Trophoblast cell (in vitro differentiated cells and primary cell): ENCODE measurements at regions not wholly inside any gene's neighbourhood (a gene's known extent, or its start where the extent isn't known, plus 50 kb on each side); places are given as distances from the start of the nearest gene placed in this dataset.
"Not testable (repeated sequence)": the region's sequence is repeated elsewhere in the genome, so short reads cannot be mapped to it uniquely, and the experiment has no call there.

Experiments used
- DNase-seq, 2 donors: peaks; one replicate each; pipeline ENCODE4 v3.0.0-alpha.2; 2016
- H2AFZ ChIP-seq: 2 replicates; pipeline ENCODE4 v1.6.1; 2013; ENCODE audit warnings: low read length, moderate library complexity, mild to moderate bottlenecking; ENCODE audit not compliant: insufficient read depth, poor library complexity
- H2AK5ac ChIP-seq: 2 replicates; pipeline ENCODE4 v1.6.1; 2013; ENCODE audit warnings: mild to moderate bottlenecking, low read length
- H2BK120ac ChIP-seq: 2 replicates; pipeline ENCODE4 v1.6.1; 2013; ENCODE audit warnings: low read length, mild to moderate bottlenecking, moderate library complexity; ENCODE audit not compliant: insufficient read depth, poor library complexity
- H2BK12ac ChIP-seq: 2 replicates; pipeline ENCODE4 v1.6.1; 2013; ENCODE audit warnings: mild to moderate bottlenecking, low read length, moderate library complexity
- H2BK5ac ChIP-seq: 2 replicates; pipeline ENCODE4 v1.6.1; 2013; ENCODE audit warnings: low read length, low read depth, moderate library complexity, mild to moderate bottlenecking; ENCODE audit not compliant: poor library complexity
- H3K14ac ChIP-seq: 2 replicates; pipeline ENCODE4 v1.6.1; 2013; ENCODE audit warnings: mild to moderate bottlenecking, low read length
- H3K18ac ChIP-seq: 2 replicates; pipeline ENCODE4 v1.6.1; 2013; ENCODE audit warnings: mild to moderate bottlenecking, low read length
- H3K23ac ChIP-seq: 2 replicates; pipeline ENCODE4 v1.6.1; 2013; ENCODE audit warnings: low read length
- H3K27ac ChIP-seq: 2 replicates; pipeline ENCODE4 v1.5.1; 2013; ENCODE audit warnings: low read depth, mild to moderate bottlenecking, inconsistent platforms, low read length, moderate library complexity
- H3K27me3 ChIP-seq: 2 replicates; pipeline ENCODE4 v1.6.1; 2013; ENCODE audit warnings: inconsistent platforms, mild to moderate bottlenecking, low read length, moderate library complexity; ENCODE audit not compliant: insufficient read depth
- H3K36me3 ChIP-seq, 2 experiments: 1 replicate in 1 of 2; 2 replicates in 1 of 2; pipeline ENCODE4 v1.6.1; 2013; ENCODE audit warnings: low read length in 2 of 2, mild to moderate bottlenecking in 2 of 2, moderate library complexity in 1 of 2; ENCODE audit not compliant: insufficient read depth in 2 of 2, control insufficient read depth in 1 of 2
- H3K4ac ChIP-seq: 2 replicates; pipeline ENCODE4 v1.6.1; 2013; ENCODE audit warnings: low read depth, mild to moderate bottlenecking, low read length, moderate library complexity
- H3K4me1 ChIP-seq, 2 experiments: 1 replicate in 1 of 2; 2 replicates in 1 of 2; pipeline ENCODE4 v1.6.1; 2013; ENCODE audit warnings: low read length in 2 of 2, mild to moderate bottlenecking in 2 of 2, moderate library complexity in 1 of 2; ENCODE audit not compliant: insufficient read depth in 2 of 2, control insufficient read depth in 1 of 2
- H3K4me2 ChIP-seq: 2 replicates; pipeline ENCODE4 v1.6.1; 2013; ENCODE audit warnings: inconsistent platforms, mild to moderate bottlenecking, low read length, moderate library complexity
- H3K4me3 ChIP-seq: 2 replicates; pipeline ENCODE4 v1.5.1; 2013; ENCODE audit warnings: mild to moderate bottlenecking, low read depth, low read length, inconsistent platforms
- H3K79me1 ChIP-seq: one replicate; pipeline ENCODE4 v1.6.1; 2013; ENCODE audit warnings: low read length
- H3K79me2 ChIP-seq: 2 replicates; pipeline ENCODE4 v1.6.1; 2013; ENCODE audit warnings: low read length, mild to moderate bottlenecking; ENCODE audit not compliant: control insufficient read depth, insufficient read depth, poor library complexity
- H3K9ac ChIP-seq: 2 replicates; pipeline ENCODE4 v1.6.1; 2013; ENCODE audit warnings: mild to moderate bottlenecking, low read length
- H3K9me3 ChIP-seq: 2 replicates; pipeline ENCODE4 v1.6.1; 2013; ENCODE audit warnings: low read depth, mild to moderate bottlenecking, control low read depth, inconsistent platforms, low read length; ENCODE audit not compliant: insufficient read depth
- H4K12ac ChIP-seq: 2 replicates; pipeline ENCODE4 v1.6.1; 2013; ENCODE audit warnings: low read depth, mild to moderate bottlenecking, low read length, moderate library complexity
- H4K8ac ChIP-seq: 2 replicates; pipeline ENCODE4 v1.6.1; 2013; ENCODE audit warnings: low read depth, mild to moderate bottlenecking, low read length, moderate library complexity
- H4K91ac ChIP-seq: one replicate; pipeline ENCODE4 v1.6.1; 2013; ENCODE audit warnings: low read depth, mild to moderate bottlenecking, low read length, moderate library complexity
- WGBS: extraction: QIAGEN DNeasy Blood & Tissue Kit; methylation state at CpG from one replicate; pipeline ENCODE4 v1.1.7; 2013; ENCODE audit warnings: missing lambda C conversion rate; ENCODE audit not compliant: insufficient read length, insufficient coverage; ENCODE audit errors: extremely low coverage; 5-methylcytosine and 5-hydroxymethylcytosine counted together

- H3K4ac ChIP-seq = no peak overlapping the region
- no peak overlapping the region for H2AFZ ChIP-seq
- H4K12ac ChIP-seq = no peak overlapping the region
- no peaks in the 10 kb centered on the region for H3K9me3 ChIP-seq
- no CpG with 5 or more reads among the region's 1 CpG for WGBS
- DNase-seq = no peak
- no peaks in the 10 kb centered on the region for H3K79me1 ChIP-seq
- no peak overlapping the region for H3K18ac ChIP-seq
- H2BK12ac ChIP-seq = no peak overlapping the region
- no peak overlapping the region for H3K14ac ChIP-seq
- no peak overlapping the region for H3K23ac ChIP-seq
- H3K4me3 ChIP-seq = no peak overlapping the region
- no peak overlapping the region for H4K8ac ChIP-seq
- no peak overlapping the region for H2AK5ac ChIP-seq
- H2BK120ac ChIP-seq = no peak overlapping the region
- H2BK5ac ChIP-seq = no peak overlapping the region
- H3K4me1 ChIP-seq = no peaks in the 10 kb centered on the region
- no peaks in the 10 kb centered on the region for H3K79me2 ChIP-seq
- H4K91ac ChIP-seq = no peak overlapping the region
- no peak overlapping the region for H3K27ac ChIP-seq
- H3K4me2 ChIP-seq = no peak overlapping the region
- no peaks in the 10 kb centered on the region for H3K27me3 ChIP-seq
- no peak overlapping the region for H3K9ac ChIP-seq
- no peaks in the 10 kb centered on the region for H3K36me3 ChIP-seq
Observed at GRCh38 chr3:168678730-168679129, 583.0 kb upstream of the GOLIM4 start.

- Histone ChIP-seq H4K8ac (no peak overlapping the region), H4K12ac (no peak overlapping the region), H3K4me3 (no peak overlapping the region), H2AFZ (no peak overlapping the region), H3K18ac (no peak overlapping the region), H3K9ac (no peak overlapping the region), H2BK12ac (no peak overlapping the region), H2BK5ac (no peak overlapping the region), H3K79me1 (no peaks in the 10 kb centered on the region), H3K4me2 (no peak overlapping the region), H3K27me3 (no peaks in the 10 kb centered on the region), H3K27ac (no peak overlapping the region), H3K4me1 (no peaks in the 10 kb centered on the region), H2AK5ac (no peak overlapping the region), H3K36me3 (no peaks in the 10 kb centered on the region), H3K14ac (no peak overlapping the region), H3K9me3 (no peaks in the 10 kb centered on the region), H4K91ac (no peak overlapping the region), H3K79me2 (no peaks in the 10 kb centered on the region), H3K4ac (no peak overlapping the region), H3K23ac (no peak overlapping the region), H2BK120ac (no peak overlapping the region)
- DNase-seq = no peak
- WGBS = no CpG with 5 or more reads among the region's 5 CpGs
Observed at GRCh38 chr3:168671091-168671490, 575.4 kb upstream of the GOLIM4 start.

GRCh38 chr3:168660879-168661657 is 565.3 kb upstream of the GOLIM4 start:
- H3K9ac ChIP-seq, H2AFZ ChIP-seq, H3K27me3 ChIP-seq, H3K14ac ChIP-seq, H2BK12ac ChIP-seq, H3K4me1 ChIP-seq, DNase-seq, H3K4me2 ChIP-seq, H3K23ac ChIP-seq, H3K79me1 ChIP-seq, H3K79me2 ChIP-seq, H2AK5ac ChIP-seq, H3K27ac ChIP-seq, H3K4me3 ChIP-seq, H2BK120ac ChIP-seq, H4K12ac ChIP-seq, H2BK5ac ChIP-seq, H4K8ac ChIP-seq, H3K9me3 ChIP-seq, H3K4ac ChIP-seq, H3K36me3 ChIP-seq, H4K91ac ChIP-seq, H3K18ac ChIP-seq: not testable (repeated sequence)
- no CpG with 5 or more reads among the region's 6 CpGs for WGBS

DNA sequence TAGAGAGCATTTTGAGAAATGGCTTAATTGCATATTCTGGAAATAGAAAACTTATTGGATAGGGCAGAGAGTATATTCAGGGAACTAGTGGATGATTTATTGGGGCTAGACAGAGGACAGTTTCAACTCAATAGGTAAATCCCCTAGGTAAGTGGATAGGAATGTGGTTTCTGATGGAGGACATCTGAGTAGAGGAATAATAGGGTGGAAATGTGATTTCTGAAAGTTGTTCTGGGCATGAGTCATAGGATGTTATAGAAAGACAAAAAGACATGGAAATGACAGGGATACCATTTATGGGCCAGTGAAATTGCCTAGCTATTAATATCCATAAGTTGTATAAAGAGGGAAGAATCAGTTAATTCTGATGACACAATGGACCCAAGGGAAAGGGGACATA is 563.3 kb upstream of the GOLIM4 start:
- no peak overlapping the region for H3K4me3 ChIP-seq
- H3K18ac ChIP-seq = no peak overlapping the region
- no peak overlapping the region for H3K27ac ChIP-seq
- no peak overlapping the region for H3K4ac ChIP-seq
- H3K23ac ChIP-seq = no peak overlapping the region
- H4K8ac ChIP-seq = no peak overlapping the region
- H2BK5ac ChIP-seq = no peak overlapping the region
- H4K12ac ChIP-seq = no peak overlapping the region
- H3K4me1 ChIP-seq = no peaks in the 10 kb centered on the region
- no peak overlapping the region for H3K14ac ChIP-seq
- no peaks in the 10 kb centered on the region for H3K9me3 ChIP-seq
- no peak overlapping the region for H2BK120ac ChIP-seq
- no peaks in the 10 kb centered on the region for H3K36me3 ChIP-seq
- no peak overlapping the region for H3K4me2 ChIP-seq
- no peak overlapping the region for H4K91ac ChIP-seq
- no peaks in the 10 kb centered on the region for H3K79me2 ChIP-seq
- no peaks in the 10 kb centered on the region for H3K27me3 ChIP-seq
- no peak overlapping the region for H3K9ac ChIP-seq
- H3K79me1 ChIP-seq = no peaks in the 10 kb centered on the region
- no peak overlapping the region for H2AFZ ChIP-seq
- H2BK12ac ChIP-seq = no peak overlapping the region
- no peak for DNase-seq
- no peak overlapping the region for H2AK5ac ChIP-seq
